ENCODE measurements at regions not wholly inside any gene's neighbourhood (a gene's known extent, or its start where the extent isn't known, plus 50 kb on each side); places are given as distances from the start of the nearest gene placed in this dataset.
A peak's percentile ranks its signal among the peaks of the same experiment; 100 is the strongest.

GRCh38 chr16:85360323-85361277 lies 248.3 kb upstream of the CIBAR2 start:
- no peak for DNase-seq (ENCODE audit: low spot score)

- no peak for DNase-seq (ENCODE audit: low spot score)
Observed at GRCh38 chr16:85361441-85362118, 249.3 kb upstream of the CIBAR2 start.

- no peak for DNase-seq (ENCODE audit: low spot score)
Observed at GRCh38 chr16:85362443-85362842, 250.2 kb upstream of the CIBAR2 start.

GRCh38 chr16:85363427-85363826 lies 249.7 kb upstream of the GSE1 start:
- DNase-seq (ENCODE audit: low spot score) = no peak

GRCh38 chr16:85363881-85364280 lies 249.2 kb upstream of the GSE1 start:
- no peak for DNase-seq (ENCODE audit: low spot score)

- DNase-seq (ENCODE audit: low spot score) = no peak
Observed at GRCh38 chr16:85364323-85365040, 248.6 kb upstream of the GSE1 start.

- no peak for DNase-seq (ENCODE audit: low spot score)
Observed at GRCh38 chr16:85365120-85365519, 248.0 kb upstream of the GSE1 start.

GRCh38 chr16:85366031-85366763 lies 246.9 kb upstream of the GSE1 start:
- no peak for DNase-seq (ENCODE audit: low spot score)

GRCh38 chr16:85367485-85367884 lies 245.6 kb upstream of the GSE1 start:
- no peak for DNase-seq (ENCODE audit: low spot score)

- no peak for DNase-seq (ENCODE audit: low spot score)
Observed at GRCh38 chr16:85369060-85369459, 244.1 kb upstream of the GSE1 start.

GRCh38 chr16:85369741-85370528 lies 243.2 kb upstream of the GSE1 start:
- peak; percentile 62 for DNase-seq (ENCODE audit: low spot score)

GRCh38 chr16:85370543-85370880 lies 242.6 kb upstream of the GSE1 start:
- DNase-seq (ENCODE audit: low spot score) = no peak

GRCh38 chr16:85370881-85371651 lies 242.1 kb upstream of the GSE1 start:
- DNase-seq (ENCODE audit: low spot score) = peak; percentile 73

GRCh38 chr16:85371948-85372347 lies 241.2 kb upstream of the GSE1 start:
- DNase-seq (ENCODE audit: low spot score) = no peak

GRCh38 chr16:85372627-85373372 lies 240.3 kb upstream of the GSE1 start:
- DNase-seq (ENCODE audit: low spot score) = peak; percentile 85

GRCh38 chr16:85373741-85374570 lies 239.2 kb upstream of the GSE1 start:
- DNase-seq (ENCODE audit: low spot score) = no peak

GRCh38 chr16:85374571-85374872 lies 238.6 kb upstream of the GSE1 start:
- DNase-seq (ENCODE audit: low spot score) = no peak

GRCh38 chr16:85375282-85375681 lies 237.8 kb upstream of the GSE1 start:
- no peak for DNase-seq (ENCODE audit: low spot score)
